GM23248 (cell line): ENCODE measurements at regions not wholly inside any gene's neighbourhood (a gene's known extent, or its start where the extent isn't known, plus 50 kb on each side); places are given as distances from the start of the nearest gene placed in this dataset.

Experiments used
- DNase-seq: peaks from one replicate; pipeline ENCODE4 v3.0.0-alpha.2; 2015
- H2AFZ ChIP-seq: fragments of 200-600 bp; sonication (generic); 2 replicates; pipeline ENCODE4 v1.6.1; 2016; ENCODE audit warnings: antibody characterized with exemption
- H3F3A ChIP-seq: fragments of 200-600 bp; sonication (generic); 2 replicates; pipeline ENCODE4 v1.6.1; 2016; ENCODE audit warnings: mild to moderate bottlenecking, antibody characterized with exemption, mixed run types; ENCODE audit not compliant: insufficient read depth
- H3K27ac ChIP-seq: fragments of 200-600 bp; sonication (generic); 2 replicates; pipeline ENCODE4 v1.5.1; 2016; ENCODE audit warnings: mild to moderate bottlenecking
- H3K27me3 ChIP-seq: fragments of 200-600 bp; sonication (generic); replicated peaks from 2 replicates; pipeline ENCODE4 v1.6.1; 2016; ENCODE audit warnings: mild to moderate bottlenecking; ENCODE audit not compliant: insufficient read depth
- H3K36me3 ChIP-seq: fragments of 200-600 bp; sonication (generic); 2 replicates; pipeline ENCODE4 v1.6.1; 2016; ENCODE audit warnings: low read depth, mild to moderate bottlenecking
- H3K4me1 ChIP-seq: fragments of 200-600 bp; sonication (generic); 2 replicates; pipeline ENCODE4 v1.6.1; 2016; ENCODE audit warnings: mild to moderate bottlenecking; ENCODE audit not compliant: insufficient read depth
- H3K4me2 ChIP-seq: fragments of 200-600 bp; sonication (generic); one replicate; pipeline ENCODE4 v1.6.1; 2016; ENCODE audit warnings: mild to moderate bottlenecking; ENCODE audit not compliant: unreplicated experiment
- H3K4me3 ChIP-seq: fragments of 200-600 bp; sonication (generic); 2 replicates; pipeline ENCODE4 v1.5.1; 2016; ENCODE audit warnings: mild to moderate bottlenecking
- H3K79me2 ChIP-seq: fragments of 200-600 bp; sonication (generic); 2 replicates; pipeline ENCODE4 v1.6.1; 2016; ENCODE audit warnings: mild to moderate bottlenecking; ENCODE audit not compliant: insufficient read depth
- H3K9ac ChIP-seq: fragments of 200-600 bp; sonication (generic); 2 replicates; pipeline ENCODE4 v1.6.1; 2016; ENCODE audit warnings: mild to moderate bottlenecking
- H3K9me2 ChIP-seq: fragments of 200-600 bp; sonication (generic); 2 replicates; pipeline ENCODE4 v1.6.1; 2016; ENCODE audit warnings: mixed run types, mild to moderate bottlenecking, moderate library complexity; ENCODE audit not compliant: insufficient read depth
- H3K9me3 ChIP-seq: fragments of 200-600 bp; sonication (generic); one replicate; pipeline ENCODE4 v1.6.1; 2017; ENCODE audit warnings: low read depth
- H4K20me1 ChIP-seq: fragments of 200-600 bp; sonication (generic); 2 replicates; pipeline ENCODE4 v1.6.0; 2016; ENCODE audit not compliant: insufficient read depth
- EZH2 ChIP-seq: fragments of 200-600 bp; sonication (generic); IDR thresholded peaks from 2 replicates; pipeline ENCODE4 v1.6.1; 2018; ENCODE audit warnings: antibody characterized with exemption, mild to moderate bottlenecking; ENCODE audit not compliant: insufficient read depth, poor library complexity, severe bottlenecking
- EZH2phosphoT487 ChIP-seq: fragments of 200-600 bp; sonication (generic); IDR thresholded peaks from 2 replicates; pipeline ENCODE4 v1.6.1; 2018; ENCODE audit warnings: antibody characterized with exemption, moderate library complexity, mild to moderate bottlenecking, low read depth; ENCODE audit not compliant: insufficient read depth
- WGBS, 2 experiments: methylation state at CpG; one replicate each; pipeline ENCODE4 v1.1.6; 2015 to 2017; ENCODE audit warnings: low lambda C conversion rate in 2 of 2, low coverage in 1 of 2; ENCODE audit errors: missing lambda C conversion rate in 2 of 2; 5-methylcytosine and 5-hydroxymethylcytosine counted together
- in situ Hi-C: fragments of 300-500 bp; cut with MboI; formaldehyde crosslinking; loops from 2 replicates; pipeline ENCODE4 v1.15.0; 2020

- DNase-seq: no peak
Measured at GRCh38 chr17:27240086-27240801, 53.7 kb upstream of the WSB1 start.

DNA sequence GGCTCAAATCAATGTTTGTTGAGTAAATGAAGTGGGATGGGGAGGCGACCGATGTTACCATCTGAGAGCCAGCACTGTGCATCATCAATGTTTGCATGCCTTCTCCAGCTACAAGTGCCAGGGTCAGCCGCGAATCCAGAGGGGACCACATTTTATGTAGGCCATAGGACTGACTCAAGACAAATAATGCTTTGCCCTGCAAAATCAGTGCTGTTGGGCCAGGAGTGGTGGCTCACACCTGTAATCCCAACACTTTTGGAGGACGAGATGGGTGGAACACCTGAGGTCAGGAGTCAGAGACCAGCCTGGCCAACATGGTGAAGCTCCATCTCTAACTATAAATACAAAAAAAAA is 53.1 kb upstream of the WSB1 start:
- Histone ChIP-seq H3K9me3 (no peaks in the 10 kb centered on the region), H3K27ac (no peak overlapping the region), H3K4me2 (no peak overlapping the region), H3K4me1 (peaks cover 10% of the 10 kb centered on the region), H3K36me3 (no peaks in the 10 kb centered on the region), H4K20me1 (no peaks in the 10 kb centered on the region), H3K27me3 (no peaks in the 10 kb centered on the region), H3F3A (peaks cover 4% of the 10 kb centered on the region), H3K79me2 (no peaks in the 10 kb centered on the region), H3K4me3 (no peak overlapping the region), H2AFZ (no peak overlapping the region), H3K9me2 (no peaks in the 10 kb centered on the region), H3K9ac (no peak overlapping the region)
- 78 to 81% methylated on average over 5 of the region's 5 CpGs for WGBS, 2 experiments
- DNase-seq: no peak
- in situ Hi-C loops: loop anchor here (10.0 to 25.0 kb wide), 2 partner anchors 84 to 197 kb away; no protein-coding TSS in a partner anchor
- TF ChIP-seq EZH2 (no peak), EZH2phosphoT487 (no peak)

More at GRCh38 chr17:27240086-27240801, 53.7 kb upstream of the WSB1 start:
- H3K27ac ChIP-seq: no peak overlapping the region
- H3K36me3 ChIP-seq: no peaks in the 10 kb centered on the region
- TF ChIP-seq EZH2: no peak
- TF ChIP-seq EZH2phosphoT487: no peak
- no peak overlapping the region for H2AFZ ChIP-seq
- H3K4me2 ChIP-seq: no peak overlapping the region
- H4K20me1 ChIP-seq: no peaks in the 10 kb centered on the region
- H3K9ac ChIP-seq: no peak overlapping the region
- no peaks in the 10 kb centered on the region for H3K79me2 ChIP-seq
- in situ Hi-C loops: loop anchor here (10.0 to 25.0 kb wide), 2 partner anchors 85 to 197 kb away; no protein-coding TSS in a partner anchor
- no peaks in the 10 kb centered on the region for H3K27me3 ChIP-seq
- H3K9me3 ChIP-seq: no peaks in the 10 kb centered on the region
- WGBS, 2 experiments: 79 to 84% methylated on average over 9 to 10 of the region's 10 CpGs
- peaks cover 6% of the 10 kb centered on the region for H3K4me1 ChIP-seq
- no peaks in the 10 kb centered on the region for H3K9me2 ChIP-seq
- H3F3A ChIP-seq: no peaks in the 10 kb centered on the region
- H3K4me3 ChIP-seq: no peak overlapping the region

- peak; percentile 74 for DNase-seq
- H3K36me3 ChIP-seq: no peaks in the 10 kb centered on the region
- H3K4me1 ChIP-seq: peaks cover 12% of the 10 kb centered on the region
- no peaks in the 10 kb centered on the region for H3K79me2 ChIP-seq
- no peak overlapping the region for H3K4me2 ChIP-seq
- H3F3A ChIP-seq: peaks cover 11% of the 10 kb centered on the region
- H3K9ac ChIP-seq: no peak overlapping the region
- TF ChIP-seq EZH2 (no peak), EZH2phosphoT487 (no peak)
- no peaks in the 10 kb centered on the region for H3K27me3 ChIP-seq
- no peaks in the 10 kb centered on the region for H3K9me3 ChIP-seq
- H2AFZ ChIP-seq: no peak overlapping the region
- H4K20me1 ChIP-seq: no peaks in the 10 kb centered on the region
- 35 to 49% methylated on average over 5 of the region's 5 CpGs for WGBS, 2 experiments
- H3K4me3 ChIP-seq: no peak overlapping the region
- H3K27ac ChIP-seq: no peak overlapping the region
- no peaks in the 10 kb centered on the region for H3K9me2 ChIP-seq
- in situ Hi-C loops: loop anchor here (10.0 to 25.0 kb wide), 2 partner anchors 83 to 196 kb away; no protein-coding TSS in a partner anchor
Measured at GRCh38 chr17:27241346-27241946, 52.5 kb upstream of the WSB1 start.

- no peak overlapping the region for H3K4me3 ChIP-seq
- no peaks in the 10 kb centered on the region for H3K36me3 ChIP-seq
- H2AFZ ChIP-seq: no peak overlapping the region
- no peaks in the 10 kb centered on the region for H3K9me3 ChIP-seq
- no peak for DNase-seq
- H3K4me1 ChIP-seq: peaks cover 20% of the 10 kb centered on the region
- H3K27ac ChIP-seq: no peak overlapping the region
- 96 to 100% methylated on average over 1 of the region's 1 CpG for WGBS, 2 experiments
- peaks cover 23% of the 10 kb centered on the region for H3F3A ChIP-seq
- H3K9me2 ChIP-seq: no peaks in the 10 kb centered on the region
- no peak overlapping the region for H3K9ac ChIP-seq
- no peak overlapping the region for H3K4me2 ChIP-seq
- no peaks in the 10 kb centered on the region for H4K20me1 ChIP-seq
- no peak for TF ChIP-seq EZH2phosphoT487
- TF ChIP-seq EZH2: no peak
- H3K27me3 ChIP-seq: no peaks in the 10 kb centered on the region
- H3K79me2 ChIP-seq: no peaks in the 10 kb centered on the region
- in situ Hi-C loops: loop anchor here (10.0 to 25.0 kb wide), 2 partner anchors 82 to 194 kb away; no protein-coding TSS in a partner anchor
Measured at GRCh38 chr17:27242951-27243350, 51.0 kb upstream of the WSB1 start.
